ENCODE measurements at regions not wholly inside any gene's neighbourhood (a gene's known extent, or its start where the extent isn't known, plus 50 kb on each side); places are given as distances from the start of the nearest gene placed in this dataset.

GRCh38 chr11:109775686-109776085 lies 317.5 kb upstream of the ZC3H12C start:
- TF ChIP-seq, protein P1, sequence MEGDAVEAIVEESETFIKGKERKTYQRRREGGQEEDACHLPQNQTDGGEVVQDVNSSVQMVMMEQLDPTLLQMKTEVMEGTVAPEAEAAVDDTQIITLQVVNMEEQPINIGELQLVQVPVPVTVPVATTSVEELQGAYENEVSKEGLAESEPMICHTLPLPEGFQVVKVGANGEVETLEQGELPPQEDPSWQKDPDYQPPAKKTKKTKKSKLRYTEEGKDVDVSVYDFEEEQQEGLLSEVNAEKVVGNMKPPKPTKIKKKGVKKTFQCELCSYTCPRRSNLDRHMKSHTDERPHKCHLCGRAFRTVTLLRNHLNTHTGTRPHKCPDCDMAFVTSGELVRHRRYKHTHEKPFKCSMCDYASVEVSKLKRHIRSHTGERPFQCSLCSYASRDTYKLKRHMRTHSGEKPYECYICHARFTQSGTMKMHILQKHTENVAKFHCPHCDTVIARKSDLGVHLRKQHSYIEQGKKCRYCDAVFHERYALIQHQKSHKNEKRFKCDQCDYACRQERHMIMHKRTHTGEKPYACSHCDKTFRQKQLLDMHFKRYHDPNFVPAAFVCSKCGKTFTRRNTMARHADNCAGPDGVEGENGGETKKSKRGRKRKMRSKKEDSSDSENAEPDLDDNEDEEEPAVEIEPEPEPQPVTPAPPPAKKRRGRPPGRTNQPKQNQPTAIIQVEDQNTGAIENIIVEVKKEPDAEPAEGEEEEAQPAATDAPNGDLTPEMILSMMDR (IDR thresholded peaks at IDR 0.05; ENCODE audit: low read depth, low read length, missing control alignments): no peak
- no peak for DNase-seq (ENCODE audit: low read depth)
- no peak overlapping the region for H3K4me3 ChIP-seq (ENCODE audit: low read depth, low read length)
- in situ Hi-C loops (cut with HindIII; ENCODE audit: low sequenced_read_pairs): no loop called here

GRCh38 chr11:109783014-109783413 lies 310.2 kb upstream of the ZC3H12C start:
- TF ChIP-seq, protein P1 (IDR thresholded peaks at IDR 0.05; ENCODE audit: low read depth, low read length, missing control alignments): no peak
- in situ Hi-C loops (cut with HindIII; ENCODE audit: low sequenced_read_pairs): no loop called here
- DNase-seq (ENCODE audit: low read depth): no peak
- H3K4me3 ChIP-seq (ENCODE audit: low read depth, low read length): no peak overlapping the region

DNA sequence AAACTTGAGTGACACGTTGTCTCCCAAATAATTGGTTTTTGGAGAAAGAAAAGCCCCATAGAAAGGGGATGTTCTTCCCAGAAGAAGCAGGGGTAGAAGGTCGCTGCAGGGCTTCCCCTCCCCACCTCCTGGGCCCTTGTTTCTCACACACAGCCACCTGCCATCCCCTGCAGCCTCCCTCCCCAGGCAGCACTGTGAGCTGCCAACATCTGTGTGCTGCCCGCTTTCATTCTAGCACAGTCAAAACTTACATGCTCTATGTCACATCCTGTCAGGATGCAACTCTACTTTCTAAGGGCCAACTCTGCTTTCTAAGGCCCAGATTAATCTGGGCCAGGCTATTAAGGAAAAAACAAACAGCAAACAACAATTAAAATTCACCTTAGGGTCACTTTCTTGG lies 309.4 kb upstream of the ZC3H12C start:
- TF ChIP-seq, protein P1 (IDR thresholded peaks at IDR 0.05; ENCODE audit: low read depth, low read length, missing control alignments): no peak
- in situ Hi-C loops (cut with HindIII; ENCODE audit: low sequenced_read_pairs): no loop called here
- H3K4me3 ChIP-seq (ENCODE audit: low read depth, low read length): no peak overlapping the region
- DNase-seq (ENCODE audit: low read depth): no peak

- TF ChIP-seq, protein P1 (IDR thresholded peaks at IDR 0.05; ENCODE audit: low read depth, low read length, missing control alignments): no peak
- no peak overlapping the region for H3K4me3 ChIP-seq (ENCODE audit: low read depth, low read length)
- in situ Hi-C loops (cut with HindIII; ENCODE audit: low sequenced_read_pairs): no loop called here
Observed at GRCh38 chr11:109784536-109784935, 308.7 kb upstream of the ZC3H12C start.

GRCh38 chr11:109785198-109785597 lies 308.0 kb upstream of the ZC3H12C start:
- TF ChIP-seq, protein P1 (IDR thresholded peaks at IDR 0.05; ENCODE audit: low read depth, low read length, missing control alignments): no peak
- DNase-seq (ENCODE audit: low read depth): no peak
- in situ Hi-C loops (cut with HindIII; ENCODE audit: low sequenced_read_pairs): no loop called here
- no peak overlapping the region for H3K4me3 ChIP-seq (ENCODE audit: low read depth, low read length)

More at GRCh38 chr11:109784536-109784935, 308.7 kb upstream of the ZC3H12C start:
- DNase-seq (ENCODE audit: low read depth): no peak

GRCh38 chr11:109785714-109786113 lies 307.5 kb upstream of the ZC3H12C start:
- H3K4me3 ChIP-seq (ENCODE audit: low read depth, low read length): no peak overlapping the region
- TF ChIP-seq, protein P1 (IDR thresholded peaks at IDR 0.05; ENCODE audit: low read depth, low read length, missing control alignments): no peak
- in situ Hi-C loops (cut with HindIII; ENCODE audit: low sequenced_read_pairs): no loop called here
- DNase-seq (ENCODE audit: low read depth): no peak

Data from astrocyte of the cerebellum (primary cell).